Stimulated activated naive CD8-positive, alpha-beta T cell treated with anti-CD3 and anti-CD28 coated beads, Interleukin-15, amount 100 ng/mL, for 72 hours (primary cell): ENCODE measurements at regions not wholly inside any gene's neighbourhood (a gene's known extent, or its start where the extent isn't known, plus 50 kb on each side); places are given as distances from the start of the nearest gene placed in this dataset.
A peak's percentile ranks its signal among the peaks of the same experiment; 100 is the strongest.

Experiments used
- ATAC-seq: fragments of 150-1000 bp; cut with Tn5 transposase; 2 replicates; pipeline ENCODE4 v1.10.0; 2021; ENCODE audit warnings: mild to moderate bottlenecking, moderate library complexity
- DNase-seq, 2 donors: peaks; one replicate each; pipeline ENCODE4 v3.0.0; 2021 to 2022
- H3K27ac Mint-ChIP-seq, 2 donors: one replicate each; pipeline ENCODE4 v1.8.0; 2022; ENCODE audit warnings: mild to moderate bottlenecking in 2 of 2, mixed read lengths in 2 of 2, moderate library complexity in 2 of 2
- H3K27me3 Mint-ChIP-seq: one replicate; pipeline ENCODE4 v1.8.0; 2022; ENCODE audit warnings: mixed read lengths
- H3K4me1 Mint-ChIP-seq: one replicate; pipeline ENCODE4 v1.8.0; 2022; ENCODE audit warnings: mild to moderate bottlenecking, mixed read lengths
- H3K4me3 Mint-ChIP-seq, 2 donors: one replicate each; pipeline ENCODE4 v1.8.0; 2022; ENCODE audit warnings: mild to moderate bottlenecking in 2 of 2, mixed read lengths in 2 of 2, moderate library complexity in 1 of 2
- H3K9me3 Mint-ChIP-seq, 2 donors: one replicate each; pipeline ENCODE4 v1.8.0; 2022; ENCODE audit warnings: mixed read lengths in 2 of 2

- Mint-ChIP-seq H3K27ac (no peak overlapping the region), H3K4me3 (no peak overlapping the region), H3K4me1 (no peaks in the 10 kb centered on the region), H3K27me3 (no peaks in the 10 kb centered on the region), H3K9me3 (peaks cover 4 to 11% of the 10 kb centered on the region in 2 donors)
- no peak for DNase-seq
- ATAC-seq: peak; percentile 50
Observed at GRCh38 chr12:91633734-91634357, 451.2 kb upstream of the DCN start.

DNA sequence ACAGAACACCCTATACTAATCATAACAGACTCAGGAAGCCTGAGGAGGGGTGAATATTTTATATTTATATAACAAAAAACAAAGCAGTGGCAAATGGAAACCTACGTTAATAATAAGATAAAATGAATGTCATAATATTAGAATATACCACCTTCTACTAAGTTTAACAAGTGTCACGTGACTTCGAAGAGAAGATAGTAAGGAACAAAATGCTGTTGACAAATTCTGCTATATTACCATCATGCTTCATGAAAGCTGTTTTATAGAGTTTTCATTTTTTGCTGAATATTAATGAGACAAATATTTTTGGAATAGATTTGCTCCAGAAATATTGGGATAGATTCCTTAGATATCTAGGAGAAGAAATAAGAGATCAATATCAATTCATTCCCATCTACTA, 450.6 kb upstream of the DCN start:
- Mint-ChIP-seq H3K27ac (no peak overlapping the region), H3K4me3 (no peak overlapping the region), H3K4me1 (no peaks in the 10 kb centered on the region), H3K9me3 (peaks cover 4 to 15% of the 10 kb centered on the region in 2 donors), H3K27me3 (no peaks in the 10 kb centered on the region)
- ATAC-seq (no peak), DNase-seq (no peak)

GRCh38 chr12:91632042-91632786, 449.6 kb upstream of the DCN start:
- DNase-seq: no peak
- no peak for ATAC-seq
- no peaks in the 10 kb centered on the region for H3K4me1 Mint-ChIP-seq
- no peaks in the 10 kb centered on the region for H3K27me3 Mint-ChIP-seq
- H3K9me3 Mint-ChIP-seq: peaks cover 7 to 25% of the 10 kb centered on the region in 2 donors
- peak overlapping the region in 1 of 2 donors; percentile 14 for H3K27ac Mint-ChIP-seq
- H3K4me3 Mint-ChIP-seq: no peak overlapping the region

- no peak overlapping the region for H3K4me3 Mint-ChIP-seq
- H3K27me3 Mint-ChIP-seq: no peaks in the 10 kb centered on the region
- DNase-seq (no peak), ATAC-seq (no peak)
- H3K4me1 Mint-ChIP-seq: no peaks in the 10 kb centered on the region
- H3K27ac Mint-ChIP-seq: no peak overlapping the region
- H3K9me3 Mint-ChIP-seq: peaks cover 17 to 40% of the 10 kb centered on the region in 2 donors
Observed at GRCh38 chr12:91630596-91631293, 448.1 kb upstream of the DCN start.

GRCh38 chr12:91630083-91630482, 447.5 kb upstream of the DCN start:
- no peak overlapping the region for H3K4me3 Mint-ChIP-seq
- H3K27ac Mint-ChIP-seq: no peak overlapping the region
- ATAC-seq: no peak
- H3K4me1 Mint-ChIP-seq: no peaks in the 10 kb centered on the region
- no peaks in the 10 kb centered on the region for H3K27me3 Mint-ChIP-seq
- no peak for DNase-seq
- H3K9me3 Mint-ChIP-seq: peaks cover 17 to 45% of the 10 kb centered on the region in 2 donors

GRCh38 chr12:91629440-91629839, 446.8 kb upstream of the DCN start:
- H3K9me3 Mint-ChIP-seq: peaks cover 17 to 42% of the 10 kb centered on the region in 2 donors
- H3K4me1 Mint-ChIP-seq: no peaks in the 10 kb centered on the region
- no peak overlapping the region for H3K4me3 Mint-ChIP-seq
- no peak for DNase-seq
- no peak overlapping the region for H3K27ac Mint-ChIP-seq
- H3K27me3 Mint-ChIP-seq: no peaks in the 10 kb centered on the region
- ATAC-seq: no peak

- Mint-ChIP-seq H3K9me3 (peaks cover 17 to 38% of the 10 kb centered on the region in 2 donors), H3K4me3 (no peak overlapping the region), H3K27ac (no peak overlapping the region), H3K27me3 (no peaks in the 10 kb centered on the region), H3K4me1 (no peaks in the 10 kb centered on the region)
- DNase-seq (no peak), ATAC-seq (no peak)
Observed at GRCh38 chr12:91628656-91629055, 446.0 kb upstream of the DCN start.

GRCh38 chr12:91627225-91627624, 444.6 kb upstream of the DCN start:
- Mint-ChIP-seq H3K27me3 (no peaks in the 10 kb centered on the region), H3K4me1 (no peaks in the 10 kb centered on the region), H3K27ac (no peak overlapping the region), H3K9me3 (peaks cover 15 to 38% of the 10 kb centered on the region in 2 donors), H3K4me3 (no peak overlapping the region)
- ATAC-seq: no peak
- no peak for DNase-seq

DNA sequence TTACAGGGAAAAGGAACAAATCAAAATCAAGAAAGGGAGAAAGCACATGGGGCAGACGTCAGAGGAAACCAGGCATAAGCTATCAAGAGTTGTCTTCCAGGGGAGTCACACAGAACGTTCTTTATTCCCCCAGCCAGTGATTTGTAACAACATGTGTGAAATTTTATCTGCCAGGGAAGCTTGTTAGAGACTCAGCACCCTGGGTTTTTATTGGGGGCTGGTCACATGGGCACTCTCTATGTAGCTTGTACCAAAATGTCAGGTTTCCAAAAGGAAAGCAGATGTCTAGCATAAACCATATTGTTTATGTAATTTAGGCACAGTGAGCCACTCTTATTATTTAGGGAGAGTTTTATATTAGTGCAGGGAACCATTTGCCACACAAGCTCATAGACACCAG, 440.4 kb upstream of the DCN start:
- no peak for ATAC-seq
- no peaks in the 10 kb centered on the region for H3K27me3 Mint-ChIP-seq
- peaks cover 14 to 32% of the 10 kb centered on the region in 2 donors for H3K9me3 Mint-ChIP-seq

DNA sequence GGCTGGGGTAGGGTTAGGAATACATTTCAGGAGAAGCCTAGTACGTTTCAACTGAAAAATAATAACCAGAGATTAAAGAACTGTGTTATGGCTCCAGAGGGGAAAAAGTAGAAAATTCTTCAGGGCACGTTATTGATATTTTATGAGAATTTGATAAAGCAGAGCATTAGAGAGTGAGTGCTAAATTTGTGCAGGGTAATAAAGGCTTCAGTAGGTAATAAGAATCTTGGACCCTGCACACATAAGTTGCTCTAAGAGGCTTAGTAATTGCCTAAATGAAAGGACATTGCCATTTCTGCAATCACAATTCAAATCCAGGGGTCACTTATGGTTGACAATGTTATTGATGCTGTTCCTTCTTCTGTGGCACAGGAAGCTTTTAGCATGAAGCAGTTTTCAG, 439.4 kb upstream of the DCN start:
- no peaks in the 10 kb centered on the region for H3K27me3 Mint-ChIP-seq
- no peak overlapping the region for H3K4me3 Mint-ChIP-seq
- peaks cover 9 to 22% of the 10 kb centered on the region in 2 donors for H3K9me3 Mint-ChIP-seq
- DNase-seq (no peak), ATAC-seq (no peak)
- peaks cover 6% of the 10 kb centered on the region for H3K4me1 Mint-ChIP-seq
- no peak overlapping the region for H3K27ac Mint-ChIP-seq

More for the DNA sequence above, 440.4 kb upstream of the DCN start:
- H3K27ac Mint-ChIP-seq: no peak overlapping the region
- no peak for DNase-seq
- no peak overlapping the region for H3K4me3 Mint-ChIP-seq
- peaks cover 3% of the 10 kb centered on the region for H3K4me1 Mint-ChIP-seq

DNA sequence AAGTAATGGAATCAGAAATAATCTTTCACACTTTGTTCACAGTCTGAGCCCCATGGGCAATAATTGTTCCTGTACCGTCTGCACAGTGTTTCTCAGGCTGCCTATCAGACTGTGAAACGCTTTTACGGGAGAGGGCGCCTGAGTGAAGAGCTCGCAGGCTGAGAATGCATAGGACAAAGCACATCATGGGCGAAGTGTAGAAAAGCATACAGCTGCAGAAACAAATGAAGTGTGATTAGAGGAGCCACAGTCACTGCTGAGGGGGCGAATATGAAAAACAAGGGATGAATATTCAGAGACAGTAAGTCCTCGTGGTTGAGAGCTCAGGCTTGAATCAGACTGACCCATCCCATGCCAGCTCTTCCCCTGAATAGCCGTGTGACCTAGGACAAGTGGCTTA, 438.4 kb upstream of the DCN start:
- no peak for ATAC-seq
- DNase-seq: no peak
- no peak overlapping the region for H3K27ac Mint-ChIP-seq
- peaks cover 6% of the 10 kb centered on the region for H3K4me1 Mint-ChIP-seq
- H3K4me3 Mint-ChIP-seq: no peak overlapping the region
- no peaks in the 10 kb centered on the region for H3K27me3 Mint-ChIP-seq
- H3K9me3 Mint-ChIP-seq: peaks cover 0 to 12% of the 10 kb centered on the region in 2 donors

DNA sequence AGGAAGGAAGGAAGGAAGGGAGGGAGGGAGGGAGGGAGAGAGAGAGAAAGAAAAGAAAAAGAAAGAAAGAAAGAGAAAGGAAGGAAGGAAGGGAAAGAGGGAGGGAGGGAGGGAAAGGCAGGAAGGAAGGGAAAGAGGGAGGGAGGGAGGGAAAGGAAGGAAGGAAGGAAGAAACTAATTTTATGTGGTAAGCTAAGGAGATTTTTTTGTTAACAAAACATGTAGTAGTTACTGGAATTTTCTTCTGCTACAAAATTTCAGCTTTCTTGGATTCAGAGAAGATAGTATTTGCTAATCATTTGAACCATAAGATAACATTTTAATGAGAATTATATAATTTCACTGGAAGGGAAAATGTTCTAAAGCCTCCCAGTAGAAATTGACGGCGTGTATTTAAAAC, 437.8 kb upstream of the DCN start:
- DNase-seq (no peak), ATAC-seq (no peak)
- H3K27me3 Mint-ChIP-seq: no peaks in the 10 kb centered on the region
- peaks cover 0 to 6% of the 10 kb centered on the region in 2 donors for H3K9me3 Mint-ChIP-seq
- peaks cover 6% of the 10 kb centered on the region for H3K4me1 Mint-ChIP-seq
- H3K27ac Mint-ChIP-seq: no peak overlapping the region
- no peak overlapping the region for H3K4me3 Mint-ChIP-seq

- ATAC-seq: no peak
- Mint-ChIP-seq H3K27ac (no peak overlapping the region), H3K9me3 (no peaks in the 10 kb centered on the region), H3K4me3 (no peak overlapping the region), H3K4me1 (peaks cover 6% of the 10 kb centered on the region), H3K27me3 (no peaks in the 10 kb centered on the region)
- no peak for DNase-seq
Observed at GRCh38 chr12:91618281-91618680, 435.7 kb upstream of the DCN start.

GRCh38 chr12:91617818-91618217, 435.2 kb upstream of the DCN start:
- no peaks in the 10 kb centered on the region for H3K27me3 Mint-ChIP-seq
- no peak overlapping the region for H3K4me3 Mint-ChIP-seq
- H3K4me1 Mint-ChIP-seq: peaks cover 6% of the 10 kb centered on the region
- H3K9me3 Mint-ChIP-seq: no peaks in the 10 kb centered on the region
- H3K27ac Mint-ChIP-seq: no peak overlapping the region
- DNase-seq: no peak
- ATAC-seq: no peak

- DNase-seq: no peak
- H3K27ac Mint-ChIP-seq: no peak overlapping the region
- no peaks in the 10 kb centered on the region for H3K27me3 Mint-ChIP-seq
- H3K4me1 Mint-ChIP-seq: peaks cover 6% of the 10 kb centered on the region
- no peak overlapping the region for H3K4me3 Mint-ChIP-seq
- no peak for ATAC-seq
- no peaks in the 10 kb centered on the region for H3K9me3 Mint-ChIP-seq
Observed at GRCh38 chr12:91616416-91616815, 433.8 kb upstream of the DCN start.

- Mint-ChIP-seq H3K9me3 (no peaks in the 10 kb centered on the region), H3K4me1 (peaks cover 13% of the 10 kb centered on the region), H3K4me3 (no peak overlapping the region), H3K27ac (no peak overlapping the region), H3K27me3 (no peaks in the 10 kb centered on the region)
- DNase-seq (no peak), ATAC-seq (no peak)
Observed at GRCh38 chr12:91613223-91613779, 430.7 kb upstream of the DCN start.
